ENCODE measurements at regions not wholly inside any gene's neighbourhood (a gene's known extent, or its start where the extent isn't known, plus 50 kb on each side); places are given as distances from the start of the nearest gene placed in this dataset.

GRCh38 chr18:9008200-9008708 is 94.2 kb upstream of the NDUFV2 start:
- Histone ChIP-seq H3K4me1 (ENCODE audit: control insufficient read depth, extremely low read depth, insufficient read depth, low read length) (peaks cover 15% of the 10 kb centered on the region), H3K79me2 (ENCODE audit: control insufficient read depth, insufficient read depth, low read length) (no peaks in the 10 kb centered on the region), H4K20me1 (replicated peaks; ENCODE audit: control insufficient read depth, extremely low read depth, insufficient read depth, low read length) (no peaks in the 10 kb centered on the region), H3K9ac (replicated peaks; ENCODE audit: extremely low read depth, insufficient read depth, low read length) (no peak overlapping the region), H3K4me2 (ENCODE audit: insufficient read depth, low read length) (no peak overlapping the region), H3K4me3 (replicated peaks in 1 of 3; ENCODE audit: insufficient read depth in 1 of 3, low read depth in 1 of 3, low read length in 3 of 3) (no peak overlapping the region), H3K27ac (ENCODE audit: insufficient read depth, low read depth, low read length) (no peak overlapping the region), H3K36me3 (ENCODE audit: control insufficient read depth in 2 of 2, extremely low read depth in 1 of 2, insufficient read depth in 2 of 2, low read length in 2 of 2) (no peaks in the 10 kb centered on the region), H3K9me1 (replicated peaks; ENCODE audit: control insufficient read depth, extremely low read depth, insufficient read depth, low read length) (no peaks in the 10 kb centered on the region), H3K27me3 (ENCODE audit: control insufficient read depth in 2 of 2, insufficient read depth in 2 of 2, low read length in 2 of 2) (peaks cover 0 to 3% of the 10 kb centered on the region in 2 experiments), H3K9me3 (replicated peaks; ENCODE audit: control insufficient read depth, insufficient read depth, low read length) (no peaks in the 10 kb centered on the region), H2AFZ (ENCODE audit: low read depth, low read length) (peak overlapping the region; percentile 60)
- dilution Hi-C loops (cut with MboI; ENCODE audit: extremely low pct_ligation_motif_present, low sequenced_read_pairs) = no loop called here
- ChIA-PET CTCF (interaction anchor here (0.6 to 1.0 kb wide), 2 partner anchors 9 to 26 kb away, joined by 3 to 5 read pairs; no protein-coding TSS in a partner anchor), POLR2A (no interaction called here)
- BruUV-seq (replicated peaks) = no TSS peak
- peak; percentile 76 for FAIRE-seq
- DNase-seq (ENCODE audit: low read depth, low spot score) = peak; percentile 27
- intact Hi-C loops (cut with micrococcal nuclease) = no loop called here
- TF ChIP-seq MAX (IDR thresholded peaks at IDR 0.05; ENCODE audit: insufficient read depth, insufficient read length) (no peak), FOS (IDR thresholded peaks at IDR 0.05; ENCODE audit: borderline replicate concordance, insufficient read depth, low read length) (peak; percentile 55), MYC (IDR thresholded peaks at IDR 0.05; ENCODE audit: low read depth, low read length) (no peak)

- no peak overlapping the region for H3K4me2 ChIP-seq (ENCODE audit: insufficient read depth, low read length)
- CTCF ChIA-PET = interaction anchor here (0.9 to 1.1 kb wide), 3 partner anchors 9 to 57 kb away, joined by 3 to 5 read pairs (median 3); no protein-coding TSS in a partner anchor
These were observed 93.5 kb upstream of the NDUFV2 start for GRCh38 chr18:9008709-9009635.

More at GRCh38 chr18:9008709-9009635, 93.5 kb upstream of the NDUFV2 start:
- dilution Hi-C loops (cut with MboI; ENCODE audit: extremely low pct_ligation_motif_present, low sequenced_read_pairs) (no loop called here), intact Hi-C loops (cut with micrococcal nuclease) (no loop called here)
- POLR2A ChIA-PET = no interaction called here
- FAIRE-seq (no peak), DNase-seq (ENCODE audit: low read depth, low spot score) (no peak)
- no peaks in the 10 kb centered on the region for H3K36me3 ChIP-seq (ENCODE audit: control insufficient read depth in 2 of 2, extremely low read depth in 1 of 2, insufficient read depth in 2 of 2, low read length in 2 of 2)
- no peaks in the 10 kb centered on the region for H3K9me1 ChIP-seq (replicated peaks; ENCODE audit: control insufficient read depth, extremely low read depth, insufficient read depth, low read length)
- H3K4me3 ChIP-seq (replicated peaks in 1 of 3; ENCODE audit: insufficient read depth in 1 of 3, low read depth in 1 of 3, low read length in 3 of 3) = no peak overlapping the region
- peaks cover 15% of the 10 kb centered on the region for H3K4me1 ChIP-seq (ENCODE audit: control insufficient read depth, extremely low read depth, insufficient read depth, low read length)
- no peaks in the 10 kb centered on the region for H4K20me1 ChIP-seq (replicated peaks; ENCODE audit: control insufficient read depth, extremely low read depth, insufficient read depth, low read length)
- H3K9ac ChIP-seq (replicated peaks; ENCODE audit: extremely low read depth, insufficient read depth, low read length) = no peak overlapping the region
- H3K9me3 ChIP-seq (replicated peaks; ENCODE audit: control insufficient read depth, insufficient read depth, low read length) = no peaks in the 10 kb centered on the region
- TF ChIP-seq MAX (IDR thresholded peaks at IDR 0.05; ENCODE audit: insufficient read depth, insufficient read length) (no peak), EZH2 (IDR thresholded peaks at IDR 0.05; ENCODE audit: borderline replicate concordance, low read depth, low read length, severe bottlenecking) (no peak), MYC (IDR thresholded peaks at IDR 0.05; ENCODE audit: low read depth, low read length) (no peak), FOS (IDR thresholded peaks at IDR 0.05; ENCODE audit: borderline replicate concordance, insufficient read depth, low read length) (no peak), JUN (IDR thresholded peaks at IDR 0.05; ENCODE audit: borderline replicate concordance, insufficient read depth, insufficient read length, low read depth) (no peak), POLR2AphosphoS5 (IDR thresholded peaks at IDR 0.05; ENCODE audit: insufficient read depth, low read depth, low read length) (no peak), GATA2 (IDR thresholded peaks at IDR 0.05; ENCODE audit: insufficient read depth, insufficient read length, low read depth, low read length) (no peak), CTCF (IDR thresholded peaks at IDR 0.05; ENCODE audit: extremely low read depth in 1 of 2, insufficient read depth in 1 of 2, low read depth in 1 of 2, low read length in 2 of 2) (no peak), POLR2A (IDR thresholded peaks at IDR 0.05; ENCODE audit: low read depth, low read length) (no peak)
- H3K27me3 ChIP-seq (ENCODE audit: control insufficient read depth in 2 of 2, insufficient read depth in 2 of 2, low read length in 2 of 2) = peaks cover 0 to 3% of the 10 kb centered on the region in 2 experiments
- no peaks in the 10 kb centered on the region for H3K79me2 ChIP-seq (ENCODE audit: control insufficient read depth, insufficient read depth, low read length)
- no TSS peak for BruUV-seq (replicated peaks)
- peak overlapping the region; percentile 60 for H2AFZ ChIP-seq (ENCODE audit: low read depth, low read length)
- H3K27ac ChIP-seq (ENCODE audit: insufficient read depth, low read depth, low read length) = no peak overlapping the region
